VCaP (cell line): ENCODE measurements at regions not wholly inside any gene's neighbourhood (a gene's known extent, or its start where the extent isn't known, plus 50 kb on each side); places are given as distances from the start of the nearest gene placed in this dataset.

ENCODE experiments used
- H3K27ac ChIP-seq: fragments of 450-650 bp; 2 replicates; pipeline ENCODE4 v1.5.1; 2017
- CTCF ChIP-seq: fragments of 450-650 bp; conservative IDR thresholded peaks from 2 replicates; pipeline ENCODE4 v1.5.1; 2017; ENCODE audit warnings: mild to moderate bottlenecking, moderate library complexity

- TF ChIP-seq CTCF: no peak
- H3K27ac ChIP-seq: no peak overlapping the region
Observed at GRCh38 chr2:58715344-58715743, 474.2 kb upstream of the FANCL start.

GRCh38 chr2:58714238-58714637 is 473.1 kb upstream of the FANCL start:
- no peak overlapping the region for H3K27ac ChIP-seq
- no peak for TF ChIP-seq CTCF

GRCh38 chr2:58710795-58711279 is 469.7 kb upstream of the FANCL start:
- no peak for TF ChIP-seq CTCF

GRCh38 chr2:58709687-58710354 is 468.7 kb upstream of the FANCL start:
- no peak overlapping the region for H3K27ac ChIP-seq
- no peak for TF ChIP-seq CTCF

More at GRCh38 chr2:58710795-58711279, 469.7 kb upstream of the FANCL start:
- H3K27ac ChIP-seq: no peak overlapping the region

- TF ChIP-seq CTCF: no peak
- H3K27ac ChIP-seq: no peak overlapping the region
Observed at GRCh38 chr2:58709274-58709673, 468.1 kb upstream of the FANCL start.

- H3K27ac ChIP-seq: no peak overlapping the region
- no peak for TF ChIP-seq CTCF
Observed at GRCh38 chr2:58708565-58708964, 467.4 kb upstream of the FANCL start.

GRCh38 chr2:58702302-58702885 is 461.3 kb upstream of the FANCL start:
- TF ChIP-seq CTCF: no peak
- H3K27ac ChIP-seq: no peak overlapping the region
